DMS153 treated with DMSO at 0.1 percent for 48 hours (cell line): ENCODE measurements at regions not wholly inside any gene's neighbourhood (a gene's known extent, or its start where the extent isn't known, plus 50 kb on each side); places are given as distances from the start of the nearest gene placed in this dataset.
"Not testable (repeated sequence)": the region's sequence is repeated elsewhere in the genome, so short reads cannot be mapped to it uniquely, and the experiment has no call there.

Experiments
- DNase-seq: peaks from one replicate; lab custom pipeline; 2025; ENCODE audit not compliant: unreplicated experiment; lab: John Stamatoyannopoulos, UW

GRCh38 chr18:46226461-46226860 is 122.3 kb downstream of the HAUS1 start:
- no peak for DNase-seq

GRCh38 chr18:46229641-46230040 is 125.5 kb downstream of the HAUS1 start:
- not testable (repeated sequence) for DNase-seq

- DNase-seq, result no peak
These were observed 132.0 kb downstream of the HAUS1 start for GRCh38 chr18:46236156-46236555.

- no peak for DNase-seq
These were observed 133.7 kb downstream of the HAUS1 start for GRCh38 chr18:46237891-46238290.

GRCh38 chr18:46239549-46239948 is 135.4 kb downstream of the HAUS1 start:
- no peak for DNase-seq

GRCh38 chr18:46239998-46240397 is 135.8 kb downstream of the HAUS1 start:
- DNase-seq, result no peak

- not testable (repeated sequence) for DNase-seq
These were observed 137.2 kb downstream of the HAUS1 start for GRCh38 chr18:46241393-46241792.

- DNase-seq, result no peak
These were observed 138.0 kb downstream of the HAUS1 start for GRCh38 chr18:46242183-46242582.

GRCh38 chr18:46243095-46243494 is 138.9 kb downstream of the HAUS1 start:
- DNase-seq, result no peak

GRCh38 chr18:46243673-46244072 is 139.5 kb downstream of the HAUS1 start:
- DNase-seq, result no peak

- no peak for DNase-seq
These were observed 141.9 kb downstream of the HAUS1 start for GRCh38 chr18:46246101-46246500.

GRCh38 chr18:46247942-46248341 is 143.8 kb downstream of the HAUS1 start:
- no peak for DNase-seq

GRCh38 chr18:46250084-46250811 is 146.1 kb downstream of the HAUS1 start:
- DNase-seq, result peak; percentile 79

GRCh38 chr18:46250812-46251173 is 146.6 kb downstream of the HAUS1 start:
- no peak for DNase-seq

- no peak for DNase-seq
These were observed 148.6 kb downstream of the HAUS1 start for GRCh38 chr18:46252759-46253158.

- no peak for DNase-seq
These were observed 149.3 kb downstream of the HAUS1 start for GRCh38 chr18:46253498-46253897.

- no peak for DNase-seq
These were observed 151.9 kb downstream of the HAUS1 start for GRCh38 chr18:46256078-46256477.

- DNase-seq, result no peak
These were observed 153.2 kb downstream of the HAUS1 start for GRCh38 chr18:46257366-46257765.

GRCh38 chr18:46260016-46260878 is 156.1 kb downstream of the HAUS1 start:
- DNase-seq, result no peak

- DNase-seq, result no peak
These were observed 156.6 kb downstream of the HAUS1 start for GRCh38 chr18:46260879-46261143.

GRCh38 chr18:46261799-46262198 is 157.6 kb downstream of the HAUS1 start:
- no peak for DNase-seq

- no peak for DNase-seq
These were observed 158.7 kb downstream of the HAUS1 start for GRCh38 chr18:46262856-46263255.

- no peak for DNase-seq
These were observed 160.1 kb downstream of the HAUS1 start for GRCh38 chr18:46264255-46264654.
